Inferior parietal cortex (tissue), 1 donor: ENCODE measurements at regions not wholly inside any gene's neighbourhood (a gene's known extent, or its start where the extent isn't known, plus 50 kb on each side); places are given as distances from the start of the nearest gene placed in this dataset.

Experiments used
- DNase-seq: peaks from one replicate; pipeline ENCODE4 v3.0.0-alpha.2; 2016; ENCODE audit errors: extremely low spot score

DNA sequence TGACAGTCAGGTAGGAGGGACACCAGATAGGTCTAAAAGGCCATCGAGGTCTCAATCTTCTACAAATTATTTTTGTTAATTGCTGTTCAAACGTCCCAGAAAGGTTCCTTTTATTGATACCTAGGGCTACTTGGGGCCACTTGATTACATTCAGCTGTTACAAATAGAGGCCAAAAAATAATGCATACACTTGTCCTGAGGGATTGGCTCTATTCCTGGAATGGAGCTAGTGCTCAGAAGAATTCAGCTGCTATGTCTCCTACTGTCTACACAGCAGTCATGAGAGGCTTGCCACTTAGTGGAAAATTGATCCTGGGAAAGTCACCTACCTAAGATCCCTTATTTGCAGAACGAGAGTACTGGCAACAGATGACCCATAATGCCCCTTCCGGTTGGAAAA, 498.3 kb downstream of the ADGRL2 start:
- no peak for DNase-seq

DNA sequence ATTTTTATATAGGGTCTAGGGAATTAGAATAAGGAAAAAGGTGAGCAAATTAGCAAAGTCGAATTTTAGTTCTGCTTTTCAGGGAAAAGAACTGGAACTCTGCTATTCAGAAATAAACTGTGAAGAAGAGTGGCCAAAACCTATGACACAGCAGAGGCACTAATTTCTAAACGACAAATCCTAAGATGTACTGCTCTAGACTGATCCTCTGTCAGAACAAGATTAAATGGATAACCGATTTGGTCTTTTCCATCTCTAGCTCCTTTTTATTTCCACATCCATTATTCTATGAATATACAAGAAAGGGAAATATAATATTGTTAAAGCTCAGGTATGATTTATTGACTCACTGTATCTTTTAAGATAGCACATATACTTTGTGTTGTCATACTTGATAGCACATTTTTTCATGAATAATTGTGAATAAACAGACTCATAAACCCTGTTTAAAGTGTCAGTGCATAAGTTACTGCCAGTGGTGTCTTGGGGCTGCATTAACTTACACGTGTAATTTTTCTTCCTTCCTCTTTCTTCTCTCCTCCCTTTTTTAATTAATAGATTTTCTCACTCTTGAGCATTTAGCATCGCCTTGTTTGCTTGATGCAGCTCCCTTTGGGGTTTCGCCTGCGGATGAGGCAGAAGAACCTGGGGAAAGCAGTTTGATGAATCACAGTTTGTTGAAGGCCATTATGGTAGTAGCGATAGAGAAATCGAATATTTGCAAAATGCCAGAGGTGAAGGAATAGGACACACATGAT, 496.6 kb downstream of the ADGRL2 start:
- DNase-seq = no peak

DNA sequence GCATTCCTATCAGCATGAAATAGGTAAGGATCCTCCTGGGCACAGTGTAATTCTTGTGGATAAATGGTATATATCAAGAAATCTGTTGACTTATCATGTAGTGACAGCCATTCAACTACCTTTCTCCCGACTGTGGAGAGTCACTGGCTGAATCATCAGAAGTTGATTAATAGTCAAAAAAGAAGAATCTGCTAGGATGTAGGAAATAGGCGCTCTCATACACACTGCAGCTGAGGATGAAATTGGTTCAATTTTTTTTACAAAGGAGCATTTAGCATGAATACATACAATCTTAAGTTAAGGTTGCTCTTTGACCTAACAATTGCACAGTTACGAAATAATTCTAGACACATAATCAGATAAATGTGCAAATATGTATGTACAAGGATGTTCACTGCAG, 486.8 kb downstream of the ADGRL2 start:
- DNase-seq = no peak

DNA sequence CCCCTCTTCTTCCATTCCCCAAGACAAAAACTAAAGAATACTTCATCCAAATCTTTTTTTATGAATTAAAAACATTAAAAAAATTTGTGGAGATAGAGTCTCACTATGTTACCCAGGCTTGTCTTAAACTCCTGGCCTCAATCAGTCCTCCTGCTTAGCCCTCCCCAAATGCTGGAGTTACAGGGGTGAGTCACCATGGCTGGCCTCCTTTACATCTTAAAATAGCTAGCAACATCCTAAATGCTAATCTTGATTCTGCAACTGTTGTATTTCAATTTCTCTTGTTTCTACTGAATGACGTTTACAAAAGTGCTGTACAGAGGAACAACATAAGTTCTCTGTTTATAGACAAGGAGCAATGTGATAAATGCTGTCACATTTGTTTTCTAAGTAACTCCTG, 483.5 kb downstream of the ADGRL2 start:
- no peak for DNase-seq

DNA sequence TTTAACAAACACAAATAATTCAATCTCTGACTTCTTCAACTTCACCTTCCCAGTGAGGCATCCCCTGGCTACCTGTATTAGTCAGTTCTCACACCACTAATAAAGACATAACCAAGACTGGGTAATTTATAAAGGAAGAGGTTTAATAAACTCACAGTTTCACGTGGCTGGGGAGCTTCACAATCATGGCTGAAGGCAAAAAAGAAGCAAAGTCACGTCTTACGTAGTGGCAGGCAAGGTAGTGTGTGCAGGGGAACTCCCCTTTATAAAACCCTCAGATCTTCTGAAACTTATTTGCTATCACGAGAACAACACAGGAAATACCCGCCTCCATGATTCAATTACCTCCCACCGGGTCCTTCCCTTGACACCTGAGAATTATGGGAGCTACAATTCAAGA, 478.5 kb downstream of the ADGRL2 start:
- DNase-seq = no peak

DNA sequence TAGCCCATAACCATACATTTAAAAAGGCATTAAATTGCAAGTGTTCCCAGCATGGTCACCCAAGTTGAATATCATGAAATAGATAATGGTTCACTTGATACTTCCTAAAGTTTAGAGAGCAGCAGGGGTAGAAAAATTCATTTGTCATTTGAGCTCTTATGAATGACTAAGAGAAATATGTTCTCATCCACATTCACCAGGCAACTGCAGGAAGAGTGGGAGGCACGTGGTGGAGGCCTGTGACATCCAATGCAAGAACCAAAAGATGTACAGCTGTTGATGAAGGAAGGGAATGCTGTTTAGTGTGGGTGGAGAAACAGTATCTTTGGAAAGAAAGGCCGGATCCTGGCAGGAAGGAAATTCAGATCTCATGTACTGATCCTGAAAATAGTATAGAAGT, 473.1 kb downstream of the ADGRL2 start:
- peak; percentile 25 for DNase-seq

DNA sequence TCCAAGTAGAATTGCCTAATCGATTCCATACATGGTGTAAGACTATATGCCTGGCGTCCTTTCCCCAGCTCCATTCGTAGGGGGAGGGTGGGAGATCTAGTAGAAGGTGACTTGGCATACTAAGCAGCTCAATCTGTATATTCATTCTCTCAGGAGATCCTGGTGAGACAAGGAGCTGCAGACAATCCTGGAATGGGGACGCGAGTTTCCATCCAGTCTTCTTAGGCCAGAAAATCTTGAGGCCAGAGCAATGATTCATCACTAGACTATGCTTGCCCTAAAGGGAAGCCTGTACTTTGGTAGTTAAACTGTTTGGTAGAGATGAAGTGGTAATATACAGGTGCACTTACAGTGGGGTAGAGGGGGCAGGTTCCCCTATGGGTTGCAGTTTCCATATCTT, 468.7 kb downstream of the ADGRL2 start:
- no peak for DNase-seq

DNA sequence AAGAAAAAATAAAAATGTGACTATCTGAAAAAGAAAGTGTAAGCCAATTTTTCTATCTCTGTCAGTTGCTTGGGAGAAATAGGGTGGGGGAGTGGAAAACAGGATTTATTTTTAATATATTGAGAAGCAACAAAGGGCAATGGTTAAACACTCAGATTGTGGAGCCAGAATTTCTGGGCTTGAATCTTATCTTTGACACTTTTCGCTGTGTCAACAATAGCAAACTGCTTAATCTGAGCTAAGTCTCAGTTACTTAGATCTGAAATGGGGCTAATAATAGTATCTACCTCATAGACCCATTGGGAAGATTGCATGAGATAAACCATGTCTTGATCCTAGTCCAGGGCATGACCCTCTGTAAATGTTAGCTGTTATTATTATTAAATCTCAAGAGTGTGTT, 468.1 kb downstream of the ADGRL2 start:
- DNase-seq = no peak

DNA sequence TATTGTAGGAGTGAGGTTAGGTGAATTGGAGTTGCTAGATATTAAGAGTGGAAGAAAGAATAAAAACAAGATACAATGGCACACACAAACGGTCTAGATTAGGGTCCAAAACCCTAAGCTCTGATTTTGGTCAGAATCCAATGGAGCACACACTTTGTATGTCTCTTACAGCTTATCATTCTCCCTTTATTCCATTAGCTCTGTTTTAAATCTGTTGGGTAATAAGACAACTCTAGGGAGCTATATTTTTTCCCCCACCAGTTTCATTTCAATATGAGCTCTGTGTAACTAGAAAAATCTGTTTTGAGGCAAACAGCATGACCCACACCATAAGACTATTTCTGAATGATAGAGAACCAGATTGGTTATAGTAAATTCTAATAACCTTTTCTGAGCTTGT, 465.6 kb downstream of the ADGRL2 start:
- DNase-seq = no peak

DNA sequence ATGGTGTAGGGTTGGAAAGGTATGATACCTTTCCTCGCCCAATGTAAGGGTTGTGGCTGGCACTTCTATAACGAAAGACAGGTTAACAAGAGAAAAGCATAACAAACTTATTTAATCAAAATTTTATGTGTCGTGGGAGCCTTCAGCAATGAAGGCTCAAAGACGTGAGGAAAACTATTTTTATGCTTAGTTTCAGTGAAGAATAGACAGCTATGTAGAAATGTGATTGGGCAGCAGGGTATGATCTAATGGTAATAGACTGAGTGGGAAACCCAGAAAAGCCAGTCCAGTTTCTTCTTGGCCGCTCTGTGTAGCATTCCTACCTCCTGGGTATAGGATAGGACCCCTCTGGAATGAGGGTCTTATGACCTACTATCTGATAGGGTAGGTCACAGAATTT, 464.7 kb downstream of the ADGRL2 start:
- no peak for DNase-seq

DNA sequence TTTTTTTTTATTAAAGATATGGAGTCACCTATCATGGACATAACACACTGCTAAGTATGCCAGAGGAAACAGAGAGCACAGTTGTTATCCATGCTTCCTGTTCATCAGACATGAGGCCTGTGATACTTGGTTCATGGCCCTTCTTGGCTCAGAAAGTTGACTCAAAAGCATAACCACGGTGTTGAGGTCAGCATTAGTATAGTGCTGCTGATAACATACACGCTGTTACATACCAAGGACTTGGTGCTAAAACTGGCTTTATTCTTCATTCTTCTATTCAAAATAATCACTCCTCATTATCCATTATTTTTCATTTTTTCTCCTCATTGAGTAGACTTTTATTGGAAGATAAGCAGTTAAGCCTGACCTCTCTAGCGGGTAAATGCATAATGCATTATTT, 464.1 kb downstream of the ADGRL2 start:
- no peak for DNase-seq

DNA sequence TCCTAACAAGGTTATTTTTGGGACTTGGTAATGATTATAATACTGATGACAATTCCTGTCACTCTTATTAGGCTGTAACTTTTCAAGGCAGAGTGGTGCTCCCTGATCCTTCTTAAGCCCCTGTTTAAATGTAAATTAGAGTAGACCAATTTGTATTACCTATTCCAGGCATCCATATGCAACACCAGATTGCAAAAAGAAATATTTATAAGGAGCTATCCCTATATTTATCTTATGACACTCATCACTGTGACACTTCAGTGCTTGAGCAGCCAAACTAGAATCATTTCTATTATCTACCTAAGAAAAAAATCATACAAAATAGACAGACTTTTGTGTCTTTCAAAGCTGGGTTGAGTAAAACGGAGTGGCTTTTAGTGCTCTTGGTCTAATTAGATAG, 462.7 kb downstream of the ADGRL2 start:
- DNase-seq = no peak

DNA sequence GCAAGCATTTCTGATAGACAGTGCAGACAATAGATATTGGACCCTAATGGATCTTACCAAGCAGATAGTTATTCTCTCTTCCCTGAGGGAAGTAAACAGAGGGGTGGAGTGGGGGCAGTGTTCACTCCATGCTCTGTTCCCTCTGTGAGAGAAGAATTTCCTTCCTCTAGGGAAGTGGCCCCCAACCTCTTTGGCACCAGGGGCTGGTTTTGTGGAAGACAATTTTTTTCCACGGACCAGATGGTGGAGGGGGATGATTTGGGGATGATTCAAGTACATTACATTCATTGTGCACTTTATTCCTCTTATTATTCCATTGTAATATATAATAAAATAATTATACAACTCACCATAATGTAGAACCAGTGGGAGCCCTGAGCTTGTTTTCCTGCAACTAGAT, 459.9 kb downstream of the ADGRL2 start:
- DNase-seq = no peak

DNA sequence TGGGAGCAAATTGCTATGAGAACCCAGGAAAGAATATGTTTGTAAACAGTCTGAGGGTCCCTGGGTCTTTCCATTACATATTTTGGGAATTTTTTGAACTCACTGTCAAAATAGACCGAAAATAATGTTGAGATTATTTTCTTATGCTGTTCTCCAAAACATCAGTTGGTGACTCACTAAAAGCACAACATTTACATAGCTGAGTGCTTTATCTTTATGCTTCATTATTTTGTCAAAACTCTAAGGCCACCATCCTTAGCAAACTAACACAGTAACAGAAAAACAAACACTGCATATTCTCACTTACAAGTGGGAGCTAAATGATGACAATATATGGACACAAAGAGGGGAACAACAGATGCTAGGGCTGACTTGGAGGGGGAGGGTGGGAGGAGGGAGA, 459.3 kb downstream of the ADGRL2 start:
- no peak for DNase-seq

DNA sequence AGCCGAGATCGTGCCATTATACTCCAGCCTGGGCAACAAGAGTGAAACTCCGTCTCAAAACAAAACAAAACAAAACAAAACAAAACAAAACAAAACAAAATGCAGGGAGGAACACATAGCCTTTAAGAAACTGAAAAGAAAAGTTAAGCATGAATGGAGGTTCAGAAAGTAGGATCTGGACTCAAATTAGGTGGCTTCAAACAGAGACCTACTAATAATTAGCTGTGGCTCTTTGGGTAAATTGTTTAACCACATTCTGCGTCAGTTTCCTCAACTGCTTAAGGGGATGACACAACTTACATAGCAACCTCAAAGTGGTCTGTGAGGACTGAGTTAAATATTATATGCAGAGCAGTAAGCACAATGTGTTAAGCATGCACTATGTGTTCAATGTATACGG, 458.2 kb downstream of the ADGRL2 start:
- no peak for DNase-seq

DNA sequence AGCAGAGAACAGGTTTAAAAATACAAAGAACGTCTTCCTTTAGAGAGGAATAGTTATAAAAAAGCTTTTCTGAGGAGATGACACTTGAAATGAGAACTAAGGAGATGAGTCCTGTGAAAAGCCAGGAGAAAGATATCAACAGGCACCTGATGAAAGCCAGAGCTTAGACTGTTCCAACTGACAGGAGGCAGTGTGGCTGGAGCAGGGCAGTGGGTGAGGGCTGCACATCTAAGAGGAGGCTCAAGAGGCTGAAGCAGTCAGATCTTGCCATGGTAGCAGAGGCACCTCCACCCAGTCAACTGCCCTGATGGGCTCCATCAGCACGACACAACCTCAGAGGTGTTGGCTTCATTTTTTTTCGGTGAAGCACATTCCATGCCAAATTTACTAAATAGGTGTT, 445.3 kb downstream of the ADGRL2 start:
- no peak for DNase-seq

DNA sequence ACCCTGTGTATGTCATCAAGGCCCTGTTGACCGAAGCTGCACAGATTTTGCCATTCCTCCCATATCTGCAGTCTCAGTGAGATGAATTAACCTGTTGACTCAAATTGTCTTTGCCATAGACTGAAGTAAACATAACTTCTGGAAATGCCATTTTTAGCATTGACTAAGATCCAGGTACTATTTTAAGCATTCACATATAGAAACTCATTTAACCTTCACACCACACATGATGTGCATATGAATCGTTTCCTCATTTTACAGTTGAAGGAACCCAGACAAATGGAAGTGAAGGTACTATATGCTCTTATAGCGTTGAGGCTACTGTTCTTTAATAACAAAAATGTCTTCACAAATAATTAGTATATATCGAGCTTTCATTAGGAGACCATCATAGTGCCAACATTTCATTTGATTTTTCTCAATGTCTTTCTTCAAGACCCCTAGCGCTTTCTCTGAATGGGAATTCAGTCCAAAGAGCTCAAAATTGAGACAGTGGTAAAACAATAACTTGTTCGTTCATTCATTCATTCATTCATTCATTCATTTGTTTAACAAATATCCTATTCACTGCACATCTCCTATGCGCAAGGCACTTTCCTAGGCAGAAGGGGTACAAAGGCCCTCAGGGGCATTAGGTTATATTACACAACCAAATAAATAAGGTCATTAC, 444.7 kb downstream of the ADGRL2 start:
- no peak for DNase-seq

DNA sequence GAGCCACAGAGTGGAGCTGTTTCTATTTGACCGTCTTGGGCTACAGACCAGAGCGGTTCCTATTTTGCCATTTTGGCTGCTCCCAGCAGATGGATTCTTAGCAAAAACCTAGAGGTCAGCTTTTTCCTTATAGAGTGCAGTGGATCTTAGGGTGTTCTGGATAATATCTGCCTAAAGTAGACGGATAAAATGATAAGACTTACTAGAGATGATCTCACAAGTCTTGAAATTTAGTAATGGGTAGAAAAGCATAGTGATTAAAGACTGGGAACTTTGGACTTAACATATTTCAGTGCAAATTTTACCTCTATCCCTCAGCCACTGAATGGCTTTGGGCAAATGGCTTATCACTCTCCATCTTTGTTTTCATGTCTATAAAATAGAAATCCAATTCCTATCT, 439.8 kb downstream of the ADGRL2 start:
- DNase-seq = no peak

DNA sequence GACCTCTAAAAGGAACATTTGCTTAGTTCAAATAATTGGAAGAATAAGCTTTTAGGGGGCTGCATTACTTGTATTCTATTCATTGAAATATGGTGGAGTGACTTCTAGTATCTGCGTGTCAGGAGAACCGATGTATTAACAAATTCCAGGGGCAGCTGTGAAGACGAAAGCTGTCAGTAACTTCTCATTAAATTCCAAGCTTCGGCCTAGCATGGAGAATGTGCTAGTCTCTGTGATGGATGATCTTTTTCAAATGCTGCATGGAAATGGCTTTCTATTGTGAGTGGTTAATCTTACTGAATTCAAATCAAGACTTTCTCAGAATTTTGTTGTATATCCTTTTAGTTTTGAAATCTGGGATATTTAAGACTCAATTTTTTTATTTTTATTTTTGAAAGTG, 429.9 kb downstream of the ADGRL2 start:
- no peak for DNase-seq

DNA sequence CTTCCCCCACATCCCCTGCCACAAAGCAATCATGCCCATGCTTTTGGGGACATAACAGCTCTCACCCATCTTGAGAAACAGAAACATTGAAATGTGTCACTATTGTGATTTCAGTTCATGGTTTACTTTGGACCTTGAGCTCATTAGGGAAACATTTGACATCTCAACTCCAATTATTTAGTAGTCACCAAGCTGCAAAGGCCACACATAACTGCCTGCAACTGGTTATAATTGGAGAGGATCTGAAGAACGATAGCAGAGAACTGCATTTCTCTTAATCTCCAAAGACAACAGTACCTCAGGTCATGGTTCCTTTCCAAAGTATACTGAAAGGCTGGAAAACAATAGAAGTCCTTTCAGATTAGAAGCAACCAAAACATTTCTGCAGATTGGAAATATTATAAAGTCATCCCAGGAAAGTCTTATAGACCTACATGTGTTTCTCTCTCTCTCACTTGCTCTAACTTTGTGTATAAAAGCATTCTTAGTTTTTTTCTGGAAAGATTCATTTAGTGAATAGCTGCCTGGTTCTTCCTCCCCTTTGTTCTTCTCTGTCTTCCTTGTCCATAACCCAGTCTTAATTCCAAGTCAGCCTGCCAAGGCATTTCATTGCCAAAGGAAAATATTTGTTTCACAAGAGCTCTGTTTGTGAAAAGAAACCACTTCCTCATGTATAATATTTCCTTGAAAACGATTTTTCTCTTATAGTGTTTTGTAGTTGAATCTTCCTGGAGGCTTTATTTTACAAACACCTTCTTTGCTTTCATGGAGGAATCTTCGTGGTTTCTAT, 426.8 kb downstream of the ADGRL2 start:
- DNase-seq = no peak

DNA sequence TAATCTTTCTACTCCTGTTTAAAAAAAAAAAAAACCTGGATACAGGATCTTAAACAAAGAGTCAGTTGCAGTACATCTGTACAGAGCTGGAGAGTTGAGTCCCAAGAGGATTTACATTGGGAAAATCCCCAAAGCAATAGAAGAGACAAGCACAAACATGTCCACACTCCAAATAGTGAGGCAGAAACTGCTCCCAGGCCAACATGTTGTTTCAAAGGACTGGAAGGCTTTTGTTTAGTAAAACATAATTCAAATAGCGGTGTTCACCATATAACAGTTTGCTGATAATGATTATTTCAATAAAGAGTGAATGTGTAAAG, 425.4 kb downstream of the ADGRL2 start:
- DNase-seq = no peak

DNA sequence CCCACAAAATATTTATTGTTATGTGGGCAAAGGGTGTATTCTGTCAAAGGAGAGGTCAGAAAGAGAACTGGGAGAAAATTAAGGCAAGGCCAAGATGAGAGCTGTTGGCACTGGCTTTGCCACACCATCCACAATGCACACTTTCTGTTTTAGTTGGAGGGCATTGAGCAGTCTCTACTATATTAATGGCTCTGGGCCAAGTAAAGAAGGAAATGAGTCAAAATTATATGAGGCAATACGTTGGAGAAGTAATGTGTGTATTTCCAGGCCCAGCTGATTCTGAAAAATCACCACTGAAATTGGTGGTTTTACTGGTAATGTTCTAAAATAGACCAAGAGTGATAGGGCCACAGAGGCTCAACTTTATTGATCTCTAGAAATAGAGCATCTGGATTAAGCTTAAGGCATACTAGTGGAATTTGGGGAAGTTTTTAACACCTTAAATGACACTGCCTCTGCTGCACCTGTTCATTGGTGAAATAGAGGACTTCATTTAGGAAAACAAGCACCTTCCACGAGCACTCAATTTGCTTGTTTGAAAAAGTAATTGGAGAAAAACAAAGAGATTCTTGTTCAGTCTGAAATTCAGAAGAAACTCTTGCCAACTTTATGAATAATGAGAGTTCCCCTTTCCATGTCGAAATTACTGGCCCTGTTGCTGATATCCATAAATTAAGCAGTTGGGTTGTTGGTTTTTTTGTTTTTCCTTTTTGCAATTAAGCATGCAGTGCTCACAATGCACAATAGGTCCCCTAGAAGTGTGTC, 424.9 kb downstream of the ADGRL2 start:
- DNase-seq = no peak
